ENCODE measurements at regions not wholly inside any gene's neighbourhood (a gene's known extent, or its start where the extent isn't known, plus 50 kb on each side); places are given as distances from the start of the nearest gene placed in this dataset.

GRCh38 chr3:135539854-135540253 lies 425.7 kb upstream of the PPP2R3A start:
- intact Hi-C loops (cut with DNase I) = no loop called here
- TF ChIP-seq POLR2A (IDR thresholded peaks at IDR 0.05) = no peak
- TF ChIP-seq POLR2AphosphoS5 (IDR thresholded peaks at IDR 0.05; ENCODE audit: insufficient read depth in 1 of 2, low read depth in 1 of 2) = no peak
- TF ChIP-seq CTCF (IDR thresholded peaks at IDR 0.05) = no peak
- DNase-seq (ENCODE audit: extremely low spot score in 2 of 2) = no peak
- H3K4me3 ChIP-seq = no peak overlapping the region
- no peaks in the 10 kb centered on the region for H3K9me3 ChIP-seq
- no peaks in the 10 kb centered on the region for H3K27me3 ChIP-seq
- no peak overlapping the region for H3K27ac ChIP-seq
- H3K4me1 ChIP-seq = no peaks in the 10 kb centered on the region
- no peaks in the 10 kb centered on the region for H3K36me3 ChIP-seq

DNA sequence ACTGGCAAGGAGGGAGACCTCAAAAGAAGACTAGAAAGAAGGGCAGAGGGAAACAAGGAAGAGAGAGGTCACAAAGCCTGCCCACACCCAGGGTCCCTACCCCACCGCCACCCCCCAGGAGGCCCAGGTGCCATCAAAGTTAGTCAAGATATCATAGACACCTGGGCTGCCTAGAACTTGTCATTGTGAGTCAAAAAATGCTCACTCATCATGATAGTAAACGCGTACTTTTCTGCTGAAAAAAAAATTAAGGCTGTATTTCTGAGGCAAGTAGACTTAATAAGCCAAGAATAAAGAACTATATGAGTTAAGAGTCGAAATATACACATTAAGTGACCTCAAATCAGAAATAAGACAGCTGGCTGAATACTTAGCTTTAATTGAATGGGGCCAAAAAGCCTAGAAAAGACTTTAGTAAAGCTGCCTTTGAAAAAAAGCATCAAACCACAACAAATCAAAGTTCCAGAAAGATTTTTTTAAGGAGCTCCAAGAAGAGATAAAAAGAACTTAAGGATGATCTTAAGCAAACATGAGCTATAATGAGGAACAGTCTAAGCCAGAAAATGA lies 415.5 kb upstream of the PPP2R3A start:
- no peaks in the 10 kb centered on the region for H3K36me3 ChIP-seq
- no peak overlapping the region for H3K4me3 ChIP-seq
- intact Hi-C loops (cut with DNase I) = no loop called here
- H3K9me3 ChIP-seq = no peaks in the 10 kb centered on the region
- DNase-seq (ENCODE audit: extremely low spot score in 2 of 2) = no peak
- H3K4me1 ChIP-seq = no peaks in the 10 kb centered on the region
- TF ChIP-seq POLR2AphosphoS5 (IDR thresholded peaks at IDR 0.05; ENCODE audit: insufficient read depth in 1 of 2, low read depth in 1 of 2) (no peak), POLR2A (IDR thresholded peaks at IDR 0.05) (no peak), CTCF (IDR thresholded peaks at IDR 0.05) (no peak)
- H3K27me3 ChIP-seq = no peaks in the 10 kb centered on the region
- H3K27ac ChIP-seq = no peak overlapping the region

GRCh38 chr3:135556174-135556573 lies 409.4 kb upstream of the PPP2R3A start:
- Histone ChIP-seq H3K27me3 (no peaks in the 10 kb centered on the region), H3K27ac (no peak overlapping the region), H3K36me3 (no peaks in the 10 kb centered on the region), H3K4me3 (no peak overlapping the region), H3K9me3 (no peaks in the 10 kb centered on the region), H3K4me1 (no peaks in the 10 kb centered on the region)
- TF ChIP-seq CTCF (IDR thresholded peaks at IDR 0.05) (no peak), POLR2AphosphoS5 (IDR thresholded peaks at IDR 0.05; ENCODE audit: insufficient read depth in 1 of 2, low read depth in 1 of 2) (no peak), POLR2A (IDR thresholded peaks at IDR 0.05) (no peak)
- DNase-seq (ENCODE audit: extremely low spot score in 2 of 2) = no peak
- intact Hi-C loops (cut with DNase I) = no loop called here

- H3K4me3 ChIP-seq = no peak overlapping the region
- no peaks in the 10 kb centered on the region for H3K36me3 ChIP-seq
- no peak overlapping the region for H3K27ac ChIP-seq
- no peaks in the 10 kb centered on the region for H3K27me3 ChIP-seq
- intact Hi-C loops (cut with DNase I) = no loop called here
- H3K4me1 ChIP-seq = no peaks in the 10 kb centered on the region
- no peaks in the 10 kb centered on the region for H3K9me3 ChIP-seq
- no peak for TF ChIP-seq POLR2A (IDR thresholded peaks at IDR 0.05)
- no peak for TF ChIP-seq CTCF (IDR thresholded peaks at IDR 0.05)
- TF ChIP-seq POLR2AphosphoS5 (IDR thresholded peaks at IDR 0.05; ENCODE audit: insufficient read depth in 1 of 2, low read depth in 1 of 2) = no peak
- DNase-seq (ENCODE audit: extremely low spot score in 2 of 2) = no peak
Observed at GRCh38 chr3:135558150-135558783, 407.3 kb upstream of the PPP2R3A start.

DNA sequence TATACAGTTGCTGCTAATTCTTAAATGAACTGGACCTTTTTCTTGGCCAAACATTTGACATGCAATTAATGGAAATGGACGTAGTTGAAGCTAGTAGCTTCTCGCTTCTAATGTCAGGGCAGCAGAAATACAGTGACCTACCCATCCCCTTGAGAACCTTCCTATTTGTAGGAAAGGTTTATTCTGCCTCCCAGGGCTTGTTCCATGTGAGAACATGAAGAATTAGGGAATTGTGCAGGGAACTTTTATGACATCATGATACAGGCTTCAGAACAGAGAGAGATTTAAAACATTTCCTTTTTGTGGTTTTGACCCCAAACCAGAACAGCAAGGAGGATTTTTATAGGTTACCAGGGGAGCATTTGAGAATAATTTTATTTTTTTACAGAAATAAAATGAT lies 406.6 kb upstream of the PPP2R3A start:
- Histone ChIP-seq H3K4me3 (no peak overlapping the region), H3K27me3 (no peaks in the 10 kb centered on the region), H3K27ac (no peak overlapping the region), H3K36me3 (no peaks in the 10 kb centered on the region), H3K9me3 (no peaks in the 10 kb centered on the region), H3K4me1 (no peaks in the 10 kb centered on the region)
- no peak for DNase-seq (ENCODE audit: extremely low spot score in 2 of 2)
- TF ChIP-seq POLR2A (IDR thresholded peaks at IDR 0.05) (no peak), CTCF (IDR thresholded peaks at IDR 0.05) (no peak), POLR2AphosphoS5 (IDR thresholded peaks at IDR 0.05; ENCODE audit: insufficient read depth in 1 of 2, low read depth in 1 of 2) (no peak)
- intact Hi-C loops (cut with DNase I) = no loop called here
